Testis (tissue), 2 donors: ENCODE measurements at regions not wholly inside any gene's neighbourhood (a gene's known extent, or its start where the extent isn't known, plus 50 kb on each side); places are given as distances from the start of the nearest gene placed in this dataset.

Experiments
- DNase-seq: peaks from one replicate; pipeline ENCODE4 v3.0.0-alpha.2; 2019
- H3K27ac ChIP-seq, 2 donors: fragments of 200-600 bp; sonication (generic); one replicate each; pipeline ENCODE4 v1.5.1; 2019
- H3K27me3 ChIP-seq: fragments of 200-600 bp; sonication (generic); one replicate; pipeline ENCODE4 v1.5.1; 2019
- H3K36me3 ChIP-seq: fragments of 200-600 bp; sonication (generic); one replicate; pipeline ENCODE4 v1.5.1; 2017; ENCODE audit warnings: low read depth; ENCODE audit errors: missing control alignments
- H3K4me1 ChIP-seq: fragments of 200-600 bp; sonication (generic); one replicate; pipeline ENCODE4 v1.5.1; 2019
- H3K4me3 ChIP-seq, 2 donors: fragments of 200-600 bp; sonication (generic); one replicate each; pipeline ENCODE4 v1.5.1; 2017 to 2019
- H3K9me3 ChIP-seq: fragments of 200-600 bp; sonication (generic); one replicate; pipeline ENCODE4 v1.5.1; 2017
- POLR2A ChIP-seq: fragments of 450-650 bp; IDR thresholded peaks from one replicate; pipeline ENCODE4 v1.6.1; 2017; ENCODE audit warnings: antibody characterized with exemption, mild to moderate bottlenecking, moderate library complexity
- WGBS, 2 donors: methylation state at CpG; one replicate each; pipeline ENCODE4 v1.1.5; 2018; 5-methylcytosine and 5-hydroxymethylcytosine counted together
- intact Hi-C: fragments of 100-400 bp; cut with DNase I; formaldehyde crosslinking; loops from one replicate; pipeline ENCODE4 v1.15.1; 2023; ENCODE audit warnings: low total_unique reads
- TF ChIP-seq, protein P1 (sequence below), 3 experiments: fragments of 450-650 bp in 2 of 3; fragments of 200-600 bp in 1 of 3; sonication (generic) in 1 of 3; IDR thresholded peaks; one replicate each; pipeline ENCODE4 v1.5.1; 2016 to 2019; ENCODE audit warnings: antibody characterized with exemption in 3 of 3, mild to moderate bottlenecking in 2 of 3, moderate library complexity in 1 of 3

DNA sequence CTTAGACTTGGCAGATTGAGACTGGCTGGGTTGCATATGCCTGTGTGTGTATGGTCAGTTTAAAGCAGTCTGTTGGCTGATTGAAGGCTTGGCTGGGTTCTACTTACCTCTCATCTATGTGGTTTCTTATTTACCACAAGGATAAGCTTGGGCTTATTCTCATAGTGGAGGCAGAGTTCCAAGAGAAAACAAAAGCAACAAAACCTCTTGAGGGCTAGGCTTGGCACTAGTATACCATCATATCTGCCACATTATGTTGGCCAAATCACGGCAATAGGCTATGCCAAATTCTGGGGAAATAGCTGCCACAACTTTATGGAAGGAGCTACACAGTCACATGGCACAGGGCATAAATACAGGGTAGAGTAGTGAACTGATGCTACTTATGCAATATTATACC is 714.1 kb downstream of the CBLN4 start:
- Histone ChIP-seq H3K27ac (no peak overlapping the region), H3K9me3 (no peaks in the 10 kb centered on the region), H3K4me1 (no peaks in the 10 kb centered on the region), H3K36me3 (no peaks in the 10 kb centered on the region), H3K27me3 (no peaks in the 10 kb centered on the region), H3K4me3 (no peak overlapping the region)
- TF ChIP-seq, protein P1, sequence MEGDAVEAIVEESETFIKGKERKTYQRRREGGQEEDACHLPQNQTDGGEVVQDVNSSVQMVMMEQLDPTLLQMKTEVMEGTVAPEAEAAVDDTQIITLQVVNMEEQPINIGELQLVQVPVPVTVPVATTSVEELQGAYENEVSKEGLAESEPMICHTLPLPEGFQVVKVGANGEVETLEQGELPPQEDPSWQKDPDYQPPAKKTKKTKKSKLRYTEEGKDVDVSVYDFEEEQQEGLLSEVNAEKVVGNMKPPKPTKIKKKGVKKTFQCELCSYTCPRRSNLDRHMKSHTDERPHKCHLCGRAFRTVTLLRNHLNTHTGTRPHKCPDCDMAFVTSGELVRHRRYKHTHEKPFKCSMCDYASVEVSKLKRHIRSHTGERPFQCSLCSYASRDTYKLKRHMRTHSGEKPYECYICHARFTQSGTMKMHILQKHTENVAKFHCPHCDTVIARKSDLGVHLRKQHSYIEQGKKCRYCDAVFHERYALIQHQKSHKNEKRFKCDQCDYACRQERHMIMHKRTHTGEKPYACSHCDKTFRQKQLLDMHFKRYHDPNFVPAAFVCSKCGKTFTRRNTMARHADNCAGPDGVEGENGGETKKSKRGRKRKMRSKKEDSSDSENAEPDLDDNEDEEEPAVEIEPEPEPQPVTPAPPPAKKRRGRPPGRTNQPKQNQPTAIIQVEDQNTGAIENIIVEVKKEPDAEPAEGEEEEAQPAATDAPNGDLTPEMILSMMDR (IDR thresholded peaks at IDR 0.05): no peak
- TF ChIP-seq POLR2A: no peak
- intact Hi-C loops: no loop called here
- DNase-seq: no peak
- WGBS, 2 donors: 91 to 100% methylated on average over 1 of the region's 1 CpG

DNA sequence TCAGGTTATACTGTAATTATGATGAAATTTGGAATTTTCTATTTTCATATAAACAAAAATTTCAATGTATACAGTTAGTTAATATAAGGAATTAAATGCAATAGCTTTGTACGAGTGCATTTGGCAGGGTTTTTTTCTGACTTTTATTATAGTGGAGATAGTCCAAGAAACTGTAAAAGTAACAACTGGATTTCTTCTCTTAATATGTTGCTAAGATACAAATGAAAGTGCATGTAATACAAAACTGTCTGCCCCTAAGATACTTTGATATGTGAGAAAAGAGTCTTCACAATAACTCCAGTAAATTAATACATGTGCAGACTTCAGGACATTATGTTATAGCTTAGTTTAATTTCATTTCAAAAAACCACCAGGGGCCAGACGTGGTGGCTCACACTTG is 721.4 kb downstream of the CBLN4 start:
- no peak for DNase-seq
- H3K27me3 ChIP-seq: no peaks in the 10 kb centered on the region
- no peak overlapping the region for H3K27ac ChIP-seq
- H3K36me3 ChIP-seq: no peaks in the 10 kb centered on the region
- intact Hi-C loops: no loop called here
- WGBS, 2 donors: 58 to 61% methylated on average over 2 of the region's 2 CpGs
- no peaks in the 10 kb centered on the region for H3K9me3 ChIP-seq
- H3K4me3 ChIP-seq: no peak overlapping the region
- no peaks in the 10 kb centered on the region for H3K4me1 ChIP-seq
- TF ChIP-seq, protein P1 (IDR thresholded peaks at IDR 0.05): no peak
- TF ChIP-seq POLR2A: no peak

- Histone ChIP-seq H3K27me3 (no peaks in the 10 kb centered on the region), H3K9me3 (no peaks in the 10 kb centered on the region), H3K27ac (no peak overlapping the region), H3K4me3 (no peak overlapping the region), H3K36me3 (no peaks in the 10 kb centered on the region), H3K4me1 (no peaks in the 10 kb centered on the region)
- DNase-seq: no peak
- intact Hi-C loops: no loop called here
- TF ChIP-seq, protein P1 (IDR thresholded peaks at IDR 0.05): no peak
- TF ChIP-seq POLR2A: no peak
Observed at GRCh38 chr20:55273149-55273548, 732.2 kb downstream of the CBLN4 start.

DNA sequence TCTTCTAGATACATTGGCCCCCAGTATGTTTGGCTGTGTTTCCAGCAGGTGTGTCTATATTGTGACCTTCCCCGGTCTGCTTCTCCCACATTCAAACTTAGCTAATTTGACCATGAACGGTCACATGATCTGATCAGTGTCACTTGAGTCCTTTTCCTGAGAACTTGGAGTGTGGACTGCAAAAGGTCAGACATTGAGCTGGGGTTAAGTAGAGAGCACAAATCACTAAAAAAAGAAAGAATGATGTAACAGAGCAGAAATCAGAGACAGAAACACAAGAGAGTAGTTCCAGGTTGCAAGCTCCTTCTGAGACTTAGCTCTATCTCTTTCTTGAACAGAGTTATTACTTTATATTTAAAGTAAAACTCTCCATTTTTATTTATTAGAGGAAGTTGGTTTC is 733.9 kb downstream of the CBLN4 start:
- 79 to 90% methylated on average over 2 of the region's 2 CpGs for WGBS, 2 donors
- H3K9me3 ChIP-seq: no peaks in the 10 kb centered on the region
- no peak overlapping the region for H3K27ac ChIP-seq
- H3K36me3 ChIP-seq: no peaks in the 10 kb centered on the region
- no peak overlapping the region for H3K4me3 ChIP-seq
- no peaks in the 10 kb centered on the region for H3K27me3 ChIP-seq
- intact Hi-C loops: no loop called here
- TF ChIP-seq, protein P1 (IDR thresholded peaks at IDR 0.05): no peak
- TF ChIP-seq POLR2A: no peak
- no peak for DNase-seq
- no peaks in the 10 kb centered on the region for H3K4me1 ChIP-seq

DNA sequence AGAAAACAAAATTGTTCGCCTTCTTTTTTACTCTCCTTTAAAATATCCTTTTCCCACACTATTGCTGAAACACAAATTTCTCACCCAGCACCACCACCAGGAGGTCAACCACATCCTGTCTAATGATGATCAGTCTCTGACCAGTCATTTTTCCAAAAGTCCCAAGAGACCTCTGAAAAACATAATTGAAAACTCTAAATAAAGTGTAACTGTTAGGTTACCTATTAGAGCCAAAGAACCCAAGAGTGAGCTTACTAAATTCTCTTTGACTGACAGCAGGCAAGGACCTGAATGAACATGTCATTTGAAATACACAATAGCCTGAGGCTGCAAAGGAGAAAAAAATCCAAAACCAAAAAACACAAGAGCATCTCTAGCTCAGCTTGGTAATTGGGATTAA is 735.4 kb downstream of the CBLN4 start:
- no peak overlapping the region for H3K4me3 ChIP-seq
- H3K4me1 ChIP-seq: no peaks in the 10 kb centered on the region
- H3K27ac ChIP-seq: no peak overlapping the region
- intact Hi-C loops: no loop called here
- WGBS, 2 donors: 92% methylated on average over 1 of the region's 1 CpG
- TF ChIP-seq, protein P1 (IDR thresholded peaks at IDR 0.05): no peak
- TF ChIP-seq POLR2A: no peak
- H3K27me3 ChIP-seq: no peaks in the 10 kb centered on the region
- H3K36me3 ChIP-seq: no peaks in the 10 kb centered on the region
- DNase-seq: no peak
- H3K9me3 ChIP-seq: no peaks in the 10 kb centered on the region
